ENCODE measurements at regions not wholly inside any gene's neighbourhood (a gene's known extent, or its start where the extent isn't known, plus 50 kb on each side); places are given as distances from the start of the nearest gene placed in this dataset.
"Not testable (repeated sequence)": the region's sequence is repeated elsewhere in the genome, so short reads cannot be mapped to it uniquely, and the experiment has no call there.

GRCh38 chr22:49457946-49458707 is 369.5 kb downstream of the BRD1 start:
- H3K4me3 ChIP-seq (ENCODE audit: low read length), result no peak overlapping the region

GRCh38 chr22:49457146-49457545 is 370.5 kb downstream of the BRD1 start:
- no peak overlapping the region for H3K9ac ChIP-seq (ENCODE audit: low read length)
- H3K36me3 ChIP-seq (ENCODE audit: control insufficient read depth, insufficient read depth, low read length), result no peaks in the 10 kb centered on the region
- H3K27me3 ChIP-seq (ENCODE audit: control insufficient read depth, insufficient read depth, low read length), result no peaks in the 10 kb centered on the region
- H3K4me3 ChIP-seq (ENCODE audit: low read length), result no peak overlapping the region
- H3K27ac ChIP-seq (ENCODE audit: low read depth, low read length), result no peak overlapping the region
- H3K4me1 ChIP-seq (ENCODE audit: control insufficient read depth, insufficient read depth, low read length), result no peaks in the 10 kb centered on the region

More at GRCh38 chr22:49457946-49458707, 369.5 kb downstream of the BRD1 start:
- Histone ChIP-seq H3K27ac (ENCODE audit: low read depth, low read length) (no peak overlapping the region), H3K4me1 (ENCODE audit: control insufficient read depth, insufficient read depth, low read length) (no peaks in the 10 kb centered on the region), H3K27me3 (ENCODE audit: control insufficient read depth, insufficient read depth, low read length) (no peaks in the 10 kb centered on the region), H3K9ac (ENCODE audit: low read length) (no peak overlapping the region), H3K36me3 (ENCODE audit: control insufficient read depth, insufficient read depth, low read length) (no peaks in the 10 kb centered on the region)

GRCh38 chr22:49455595-49455994 is 372.1 kb downstream of the BRD1 start:
- Histone ChIP-seq H3K9ac (ENCODE audit: low read length) (no peak overlapping the region), H3K4me1 (ENCODE audit: control insufficient read depth, insufficient read depth, low read length) (no peaks in the 10 kb centered on the region), H3K36me3 (ENCODE audit: control insufficient read depth, insufficient read depth, low read length) (no peaks in the 10 kb centered on the region), H3K27ac (ENCODE audit: low read depth, low read length) (no peak overlapping the region), H3K27me3 (ENCODE audit: control insufficient read depth, insufficient read depth, low read length) (no peaks in the 10 kb centered on the region), H3K4me3 (ENCODE audit: low read length) (no peak overlapping the region)

- no peaks in the 10 kb centered on the region for H3K4me1 ChIP-seq (ENCODE audit: control insufficient read depth, insufficient read depth, low read length)
- no peak overlapping the region for H3K9ac ChIP-seq (ENCODE audit: low read length)
- H3K4me3 ChIP-seq (ENCODE audit: low read length), result no peak overlapping the region
- no peaks in the 10 kb centered on the region for H3K27me3 ChIP-seq (ENCODE audit: control insufficient read depth, insufficient read depth, low read length)
- H3K36me3 ChIP-seq (ENCODE audit: control insufficient read depth, insufficient read depth, low read length), result no peaks in the 10 kb centered on the region
- no peak overlapping the region for H3K27ac ChIP-seq (ENCODE audit: low read depth, low read length)
Observed at GRCh38 chr22:49454726-49455125, 372.9 kb downstream of the BRD1 start.

GRCh38 chr22:49453771-49454170 is 373.9 kb downstream of the BRD1 start:
- Histone ChIP-seq H3K4me3 (ENCODE audit: low read length) (no peak overlapping the region), H3K27ac (ENCODE audit: low read depth, low read length) (no peak overlapping the region), H3K4me1 (ENCODE audit: control insufficient read depth, insufficient read depth, low read length) (no peaks in the 10 kb centered on the region), H3K27me3 (ENCODE audit: control insufficient read depth, insufficient read depth, low read length) (peaks cover 7% of the 10 kb centered on the region), H3K9ac (ENCODE audit: low read length) (no peak overlapping the region), H3K36me3 (ENCODE audit: control insufficient read depth, insufficient read depth, low read length) (no peaks in the 10 kb centered on the region)

- H3K36me3 ChIP-seq (ENCODE audit: control insufficient read depth, insufficient read depth, low read length); H3K9ac ChIP-seq (ENCODE audit: low read length); H3K27me3 ChIP-seq (ENCODE audit: control insufficient read depth, insufficient read depth, low read length); H3K27ac ChIP-seq (ENCODE audit: low read depth, low read length); H3K4me1 ChIP-seq (ENCODE audit: control insufficient read depth, insufficient read depth, low read length); H3K4me3 ChIP-seq (ENCODE audit: low read length): not testable (repeated sequence)
Observed at GRCh38 chr22:49453019-49453418, 374.7 kb downstream of the BRD1 start.

- peaks cover 7% of the 10 kb centered on the region for H3K27me3 ChIP-seq (ENCODE audit: control insufficient read depth, insufficient read depth, low read length)
- H3K4me1 ChIP-seq (ENCODE audit: control insufficient read depth, insufficient read depth, low read length), result no peaks in the 10 kb centered on the region
Observed at GRCh38 chr22:49452362-49452946, 375.2 kb downstream of the BRD1 start.

GRCh38 chr22:49451070-49451840 is 376.4 kb downstream of the BRD1 start:
- no peak overlapping the region for H3K27ac ChIP-seq (ENCODE audit: low read depth, low read length)
- no peaks in the 10 kb centered on the region for H3K36me3 ChIP-seq (ENCODE audit: control insufficient read depth, insufficient read depth, low read length)
- H3K27me3 ChIP-seq (ENCODE audit: control insufficient read depth, insufficient read depth, low read length), result peaks cover 7% of the 10 kb centered on the region
- no peaks in the 10 kb centered on the region for H3K4me1 ChIP-seq (ENCODE audit: control insufficient read depth, insufficient read depth, low read length)
- no peak overlapping the region for H3K4me3 ChIP-seq (ENCODE audit: low read length)
- H3K9ac ChIP-seq (ENCODE audit: low read length), result no peak overlapping the region

More at GRCh38 chr22:49452362-49452946, 375.2 kb downstream of the BRD1 start:
- Histone ChIP-seq H3K9ac (ENCODE audit: low read length) (no peak overlapping the region), H3K36me3 (ENCODE audit: control insufficient read depth, insufficient read depth, low read length) (no peaks in the 10 kb centered on the region), H3K4me3 (ENCODE audit: low read length) (no peak overlapping the region), H3K27ac (ENCODE audit: low read depth, low read length) (no peak overlapping the region)

GRCh38 chr22:49450498-49450897 is 377.2 kb downstream of the BRD1 start:
- H3K9ac ChIP-seq (ENCODE audit: low read length), result no peak overlapping the region
- H3K4me3 ChIP-seq (ENCODE audit: low read length), result no peak overlapping the region
- no peaks in the 10 kb centered on the region for H3K4me1 ChIP-seq (ENCODE audit: control insufficient read depth, insufficient read depth, low read length)
- no peaks in the 10 kb centered on the region for H3K36me3 ChIP-seq (ENCODE audit: control insufficient read depth, insufficient read depth, low read length)
- peaks cover 7% of the 10 kb centered on the region for H3K27me3 ChIP-seq (ENCODE audit: control insufficient read depth, insufficient read depth, low read length)
- no peak overlapping the region for H3K27ac ChIP-seq (ENCODE audit: low read depth, low read length)

GRCh38 chr22:49449811-49450446 is 377.7 kb downstream of the BRD1 start:
- H3K4me3 ChIP-seq (ENCODE audit: low read length), result no peak overlapping the region
- H3K27ac ChIP-seq (ENCODE audit: low read depth, low read length), result no peak overlapping the region
- H3K36me3 ChIP-seq (ENCODE audit: control insufficient read depth, insufficient read depth, low read length), result no peaks in the 10 kb centered on the region
- no peaks in the 10 kb centered on the region for H3K4me1 ChIP-seq (ENCODE audit: control insufficient read depth, insufficient read depth, low read length)
- no peak overlapping the region for H3K9ac ChIP-seq (ENCODE audit: low read length)
- peaks cover 7% of the 10 kb centered on the region for H3K27me3 ChIP-seq (ENCODE audit: control insufficient read depth, insufficient read depth, low read length)

GRCh38 chr22:49449377-49449776 is 378.3 kb downstream of the BRD1 start:
- Histone ChIP-seq H3K4me1 (ENCODE audit: control insufficient read depth, insufficient read depth, low read length) (no peaks in the 10 kb centered on the region), H3K27me3 (ENCODE audit: control insufficient read depth, insufficient read depth, low read length) (peaks cover 7% of the 10 kb centered on the region), H3K9ac (ENCODE audit: low read length) (no peak overlapping the region), H3K4me3 (ENCODE audit: low read length) (no peak overlapping the region), H3K27ac (ENCODE audit: low read depth, low read length) (no peak overlapping the region), H3K36me3 (ENCODE audit: control insufficient read depth, insufficient read depth, low read length) (no peaks in the 10 kb centered on the region)

- Histone ChIP-seq H3K36me3 (ENCODE audit: control insufficient read depth, insufficient read depth, low read length) (no peaks in the 10 kb centered on the region), H3K4me3 (ENCODE audit: low read length) (no peak overlapping the region), H3K27me3 (ENCODE audit: control insufficient read depth, insufficient read depth, low read length) (peaks cover 7% of the 10 kb centered on the region), H3K9ac (ENCODE audit: low read length) (no peak overlapping the region), H3K4me1 (ENCODE audit: control insufficient read depth, insufficient read depth, low read length) (no peaks in the 10 kb centered on the region), H3K27ac (ENCODE audit: low read depth, low read length) (no peak overlapping the region)
Observed at GRCh38 chr22:49448526-49448925, 379.1 kb downstream of the BRD1 start.
